HG02678 (cell line): ENCODE measurements at regions not wholly inside any gene's neighbourhood (a gene's known extent, or its start where the extent isn't known, plus 50 kb on each side); places are given as distances from the start of the nearest gene placed in this dataset.

Experiments
- ATAC-seq: cut with Tn5 transposase; IDR thresholded peaks from one replicate; pipeline ENCODE4 v1.9.1; 2021; ENCODE audit warnings: mild to moderate bottlenecking, moderate library complexity; ENCODE audit not compliant: unreplicated experiment

- ATAC-seq, result no peak
Measured at GRCh38 chr18:45413180-45413836, 202.0 kb upstream of the SLC14A2 start.

- ATAC-seq, result no peak
Measured at GRCh38 chr18:45415614-45416013, 199.7 kb upstream of the SLC14A2 start.

DNA sequence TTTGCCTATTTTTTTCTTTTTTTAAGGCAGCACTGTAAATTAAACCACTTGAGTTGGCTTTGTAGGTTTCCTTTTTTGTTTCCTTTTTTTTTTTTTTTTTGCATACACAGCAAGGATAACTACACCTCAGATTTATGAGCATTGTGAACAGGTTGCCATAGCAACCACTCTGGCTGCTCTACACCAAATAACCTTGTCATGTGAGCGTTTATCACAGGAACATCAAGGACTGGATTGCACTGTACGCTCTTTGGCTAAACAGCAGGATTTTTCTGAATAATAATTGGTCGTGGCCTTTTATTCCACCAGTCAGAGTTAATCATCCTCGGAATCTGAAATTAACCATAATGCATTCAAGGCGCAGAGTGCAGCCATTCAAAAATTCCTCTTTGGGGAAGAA is 199.1 kb upstream of the SLC14A2 start:
- ATAC-seq, result no peak

- no peak for ATAC-seq
Measured at GRCh38 chr18:45417392-45417791, 197.9 kb upstream of the SLC14A2 start.

DNA sequence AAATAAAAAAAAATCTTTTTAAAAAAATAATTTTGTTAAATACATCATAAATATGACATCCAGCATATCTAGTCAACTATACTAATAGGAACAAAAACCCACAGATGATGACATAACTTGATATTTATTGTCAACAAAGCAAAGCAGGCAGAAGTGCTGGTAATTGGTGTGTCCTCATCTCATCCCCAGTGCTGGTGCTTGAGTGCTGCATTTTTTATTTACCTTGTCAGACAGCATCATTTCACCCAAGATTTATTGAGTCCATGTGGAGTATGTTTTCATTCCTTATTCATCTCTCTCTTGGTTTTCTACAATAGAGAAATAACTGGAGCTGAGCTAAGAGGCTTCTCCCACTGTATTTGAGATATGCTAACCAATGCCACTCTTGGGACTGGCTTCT is 191.6 kb upstream of the SLC14A2 start:
- no peak for ATAC-seq

DNA sequence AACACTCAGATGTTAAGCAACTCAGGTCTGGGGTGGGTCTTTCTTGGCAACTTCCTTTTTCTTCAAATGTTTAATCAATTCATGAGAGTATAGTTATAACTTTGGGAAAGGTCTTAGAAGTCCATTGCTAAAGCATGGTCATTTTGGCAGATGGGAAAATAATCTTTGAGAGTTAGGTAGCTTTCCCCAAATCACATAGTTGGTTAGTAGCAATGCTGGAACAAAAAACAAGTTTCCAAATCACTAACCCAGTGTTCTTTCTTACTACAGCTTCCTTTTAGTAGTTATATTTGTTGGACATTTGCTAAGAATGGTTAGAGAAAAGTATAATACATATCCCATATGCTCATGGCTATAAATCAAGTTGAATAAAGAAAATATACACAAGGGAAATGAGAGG is 185.2 kb upstream of the SLC14A2 start:
- no peak for ATAC-seq

DNA sequence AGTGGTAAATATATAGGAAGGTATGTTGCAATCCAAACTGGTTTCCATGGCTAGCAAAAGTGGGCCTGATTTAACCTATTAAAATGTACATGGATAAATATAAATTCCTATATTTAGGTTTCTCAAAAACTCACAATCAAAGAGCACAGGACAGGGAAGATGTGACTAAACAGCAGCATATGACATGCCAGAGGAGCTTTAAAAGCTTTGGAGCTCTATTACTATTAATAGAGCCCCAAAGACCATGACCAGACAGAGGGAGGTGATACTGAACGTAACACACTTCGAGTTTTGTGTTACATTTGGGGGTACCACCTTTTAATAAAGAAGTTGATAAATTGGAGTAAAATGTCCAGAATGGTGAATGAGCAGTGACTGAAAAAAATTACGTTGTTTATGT is 179.5 kb upstream of the SLC14A2 start:
- no peak for ATAC-seq

DNA sequence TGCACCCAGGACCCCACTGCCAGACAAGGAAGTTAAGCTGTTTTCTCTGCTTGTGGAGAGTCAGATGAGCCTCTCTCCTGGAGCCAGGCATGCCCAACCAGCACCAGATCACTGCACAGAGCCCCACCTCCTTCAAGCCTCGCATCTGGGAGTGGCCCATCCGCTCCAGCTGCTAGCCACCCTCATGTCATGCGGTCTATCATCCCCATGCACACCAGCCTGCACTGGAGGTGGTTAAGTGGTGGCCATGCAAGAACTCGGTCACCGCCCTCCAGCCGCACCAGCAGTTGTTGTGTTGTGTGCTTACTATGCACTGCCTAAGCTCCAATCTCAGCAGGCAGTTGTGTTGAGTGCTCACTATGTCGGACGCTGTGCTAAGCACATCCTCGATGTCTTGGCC is 177.9 kb upstream of the SLC14A2 start:
- ATAC-seq, result no peak

DNA sequence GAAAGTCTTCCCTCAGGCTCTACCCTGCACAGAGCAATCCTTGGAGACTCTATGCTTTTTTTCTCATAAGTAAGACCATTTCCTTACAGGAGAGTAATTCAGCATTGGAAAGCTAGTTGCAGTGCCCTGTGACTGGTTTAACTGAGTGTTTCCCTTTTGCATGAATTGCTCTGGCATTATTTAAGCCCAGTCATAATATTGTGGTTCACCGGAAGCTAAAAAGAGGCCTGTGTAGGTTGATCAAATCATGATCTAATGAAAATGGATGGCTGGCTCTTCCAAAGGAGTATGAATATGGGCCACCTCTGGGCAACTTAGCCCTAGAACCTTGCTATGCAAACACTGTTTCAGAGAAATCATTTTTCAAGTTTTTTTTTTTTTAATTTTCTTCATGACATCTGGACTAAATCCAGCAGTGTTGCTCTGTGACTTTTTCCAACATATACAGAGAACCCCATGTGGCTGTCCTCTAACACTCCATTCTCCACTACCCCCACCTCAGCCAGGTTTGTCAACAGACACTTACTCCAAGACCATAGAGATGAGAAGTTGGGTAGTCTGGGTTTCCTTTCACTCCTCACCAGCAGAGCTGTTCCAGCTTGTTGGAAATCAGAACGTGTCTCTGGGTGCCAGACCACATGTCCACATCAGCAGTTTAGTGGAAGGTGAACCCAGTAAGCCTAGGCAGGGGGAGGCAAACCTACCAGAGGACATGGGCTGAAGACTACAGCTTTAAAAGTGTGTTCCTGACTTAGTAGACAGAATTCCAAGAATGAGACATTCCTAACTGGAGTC is 175.2 kb upstream of the SLC14A2 start:
- ATAC-seq, result no peak

GRCh38 chr18:45441110-45441847 is 174.0 kb upstream of the SLC14A2 start:
- no peak for ATAC-seq

GRCh38 chr18:45444040-45444439 is 171.2 kb upstream of the SLC14A2 start:
- ATAC-seq, result no peak

GRCh38 chr18:45447355-45448265 is 167.7 kb upstream of the SLC14A2 start:
- ATAC-seq, result no peak

- ATAC-seq, result no peak
Measured at GRCh38 chr18:45448871-45449270, 166.4 kb upstream of the SLC14A2 start.

DNA sequence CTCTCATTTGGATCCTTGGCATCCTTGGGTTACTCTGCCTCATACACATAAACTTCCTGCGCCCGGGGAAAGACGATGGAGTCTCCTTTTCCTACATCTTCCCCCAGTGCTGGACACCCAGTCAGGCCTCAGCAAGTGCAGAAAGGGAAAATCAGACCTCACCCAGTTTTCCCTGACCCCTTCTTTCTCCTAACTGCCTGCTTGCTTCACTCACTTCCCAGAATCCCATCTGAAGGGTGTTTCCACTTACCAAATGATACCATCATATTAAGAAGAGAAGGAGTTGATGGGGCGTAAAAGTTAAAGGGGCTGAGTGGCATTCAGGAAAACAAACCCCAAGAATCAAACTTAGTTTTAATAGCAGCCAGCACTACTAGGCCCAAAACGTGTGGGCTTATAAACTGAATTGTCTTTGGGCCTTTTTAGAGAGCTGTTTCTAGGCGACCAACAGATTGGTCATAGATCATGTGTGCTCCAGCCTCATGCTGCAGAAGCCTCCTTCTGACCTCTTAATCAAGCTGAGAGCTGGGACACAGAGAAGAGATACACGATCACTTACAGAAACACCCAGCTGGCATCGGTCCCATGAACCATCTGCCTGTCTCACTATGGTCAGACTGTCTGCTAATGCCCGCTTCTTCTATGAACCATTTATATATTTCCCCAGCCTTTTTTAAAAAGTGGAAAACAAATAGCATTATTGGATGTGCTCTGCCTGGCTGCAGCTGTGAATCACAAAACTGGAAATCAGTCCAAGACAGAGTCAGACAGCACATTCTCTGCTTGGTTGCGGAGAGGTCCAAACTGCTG is 165.7 kb upstream of the SLC14A2 start:
- ATAC-seq, result no peak

DNA sequence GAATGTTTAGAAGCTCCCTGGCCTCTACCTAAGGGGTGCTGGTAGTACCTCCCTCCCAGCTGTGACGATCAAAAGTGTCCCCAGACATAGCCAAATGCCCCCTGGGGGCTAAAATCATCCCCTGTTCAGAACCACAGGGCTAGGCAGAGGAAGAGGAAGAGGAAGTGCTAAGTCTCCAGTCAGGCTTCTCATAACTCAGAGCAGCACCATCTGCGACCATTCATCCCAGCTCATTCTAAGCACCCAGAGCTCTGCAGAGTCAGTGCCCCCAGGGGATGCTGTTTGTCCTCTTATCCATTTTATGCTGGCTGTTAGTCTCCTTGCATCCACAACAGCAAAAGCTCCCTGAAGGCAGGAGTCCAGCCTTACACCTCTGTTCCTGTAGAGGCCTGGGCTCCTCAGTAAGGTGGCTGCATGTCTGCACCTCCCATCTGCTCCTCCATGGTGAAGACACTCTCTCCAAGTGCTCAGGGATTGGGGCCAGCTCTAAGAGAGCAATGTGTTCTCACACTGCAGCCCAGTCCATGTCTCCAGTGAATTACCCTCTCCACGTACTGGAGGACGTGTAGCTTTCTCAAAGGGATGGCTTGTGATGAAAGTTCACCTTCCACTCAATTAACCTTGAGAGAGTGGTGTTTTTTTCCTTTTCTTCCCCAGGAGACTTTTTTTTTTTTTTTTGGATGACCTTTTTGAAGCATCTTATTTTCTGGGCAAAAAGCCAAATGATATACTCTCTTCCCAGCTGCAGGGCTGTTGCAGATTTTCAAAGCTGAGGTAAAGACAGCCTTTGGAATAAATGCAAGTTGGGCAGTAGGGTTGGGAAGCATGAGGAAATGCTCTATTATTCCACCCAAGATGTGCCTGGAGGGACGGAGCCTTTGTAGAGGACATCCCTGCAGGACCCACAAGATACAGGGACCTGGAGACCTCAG is 158.9 kb upstream of the SLC14A2 start:
- ATAC-seq, result no peak

DNA sequence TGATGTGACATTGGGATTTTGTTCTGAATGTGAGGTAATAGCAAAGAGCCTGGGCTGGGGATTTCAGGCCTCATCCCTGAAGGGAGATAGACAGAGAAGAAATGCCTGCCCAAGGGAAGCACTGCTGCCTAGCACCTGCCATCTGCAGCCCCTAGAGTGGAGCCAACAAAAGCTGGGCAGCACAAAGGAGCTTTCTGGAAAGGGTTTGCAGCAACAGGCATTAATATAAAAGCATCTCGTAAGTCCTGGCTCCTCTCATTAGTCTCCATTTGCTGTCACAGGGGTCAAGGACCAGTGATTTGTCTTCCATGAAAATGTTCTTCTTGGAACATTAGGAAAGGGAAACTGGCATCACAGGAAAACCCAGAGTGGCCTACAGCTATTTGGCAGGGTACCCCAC is 157.2 kb upstream of the SLC14A2 start:
- ATAC-seq, result no peak

DNA sequence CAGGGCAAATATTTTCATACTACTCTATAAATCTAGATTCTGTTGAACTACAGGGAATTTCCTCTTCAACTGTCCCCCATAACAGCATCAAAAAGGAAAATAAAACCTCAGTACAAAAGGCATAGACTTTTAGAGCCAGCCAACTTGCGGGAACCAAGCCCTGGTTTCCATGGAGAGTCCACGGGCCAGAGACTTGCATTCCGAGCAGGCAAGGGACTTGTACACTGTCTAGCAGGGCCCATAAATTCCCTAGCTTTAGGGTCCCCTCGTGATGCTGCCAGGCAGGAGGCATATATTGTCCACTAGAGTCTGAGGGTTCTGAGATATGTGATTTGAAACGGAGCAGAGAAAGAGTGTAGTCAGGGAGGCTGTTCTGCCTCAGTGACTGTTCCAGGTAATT is 153.1 kb upstream of the SLC14A2 start:
- no peak for ATAC-seq

DNA sequence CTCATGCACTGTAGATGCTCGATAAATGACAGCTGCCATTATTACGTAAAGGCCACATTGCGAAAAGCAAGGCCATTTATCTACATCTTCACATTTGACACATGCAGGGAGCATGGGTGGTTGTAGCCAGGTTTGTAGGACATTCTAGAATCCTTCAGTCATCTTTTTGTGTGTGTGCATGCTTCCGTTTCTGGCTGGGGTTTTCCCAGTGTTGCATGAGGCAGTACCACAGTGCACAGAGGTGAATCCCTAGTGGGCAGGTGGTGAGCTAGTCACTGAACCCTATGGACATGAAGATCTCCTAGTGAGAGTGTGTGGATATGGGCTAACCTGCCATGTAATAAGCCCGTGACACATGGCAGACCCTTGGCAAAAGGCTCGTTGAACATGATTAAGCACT is 151.8 kb upstream of the SLC14A2 start:
- ATAC-seq, result no peak

DNA sequence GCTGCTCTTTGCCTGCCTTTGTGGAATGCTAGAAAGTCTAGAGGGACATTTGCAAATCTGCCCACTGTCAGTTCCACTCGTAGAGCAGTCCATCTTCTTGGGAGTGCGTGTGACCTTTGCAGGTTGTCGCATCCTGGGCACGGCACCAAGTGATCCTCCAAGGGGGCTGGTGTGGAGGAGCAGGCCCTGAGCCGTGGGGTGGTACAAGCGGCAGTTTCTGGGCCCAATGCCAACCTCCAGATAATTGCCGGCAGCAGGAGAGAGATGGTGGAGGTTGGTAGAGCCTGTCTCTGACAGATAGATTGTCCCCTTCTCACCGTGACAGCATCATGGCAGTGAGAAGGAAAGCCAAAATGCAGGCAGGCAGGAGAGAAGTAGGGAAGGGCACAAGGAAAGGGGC is 150.7 kb upstream of the SLC14A2 start:
- no peak for ATAC-seq
